UCSD-AML1 (cell line): ENCODE measurements at regions not wholly inside any gene's neighbourhood (a gene's known extent, or its start where the extent isn't known, plus 50 kb on each side); places are given as distances from the start of the nearest gene placed in this dataset.
"Not testable (repeated sequence)": the region's sequence is repeated elsewhere in the genome, so short reads cannot be mapped to it uniquely, and the experiment has no call there.

Experiments used
- DNase-seq: peaks from one replicate; lab custom pipeline; 2025; ENCODE audit not compliant: unreplicated experiment; lab: John Stamatoyannopoulos, UW

DNA sequence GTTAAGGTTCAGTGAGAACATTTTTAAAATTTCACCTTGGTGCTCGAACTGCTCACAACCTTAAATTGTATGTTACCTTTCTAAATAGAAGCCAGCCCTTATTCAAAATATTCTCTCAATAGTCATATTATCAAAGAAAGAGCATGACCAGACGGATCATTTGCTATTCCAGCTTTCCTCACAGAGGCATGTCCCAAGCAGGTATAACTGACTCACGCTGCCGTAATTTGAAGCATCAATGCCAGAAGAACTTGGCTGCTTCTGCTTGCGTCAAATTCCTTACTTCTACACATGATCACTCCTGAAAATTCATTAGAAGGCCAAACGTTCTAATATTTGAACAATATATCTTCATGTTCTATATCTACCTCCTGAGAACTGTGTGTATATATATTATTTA lies 69.5 kb upstream of the VGLL4 start:
- no peak for DNase-seq

DNA sequence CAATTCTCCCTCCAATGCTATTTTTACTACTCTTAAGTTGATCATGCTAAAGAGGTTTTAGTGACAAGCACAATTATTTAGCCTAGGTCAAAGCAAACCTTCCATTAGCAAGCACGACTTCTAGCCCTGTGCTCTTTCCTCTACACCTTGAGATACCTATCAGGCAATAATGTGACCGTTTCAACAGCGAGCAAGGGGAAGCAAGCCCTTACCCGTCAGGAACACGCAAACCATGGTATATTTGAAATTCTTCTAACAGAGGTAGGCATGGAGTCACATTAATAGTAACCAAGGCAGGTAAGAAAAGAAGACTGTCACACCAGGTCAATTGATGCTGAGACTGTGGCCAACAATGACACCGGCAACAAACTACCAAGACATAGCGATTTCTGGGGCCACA lies 68.9 kb upstream of the VGLL4 start:
- DNase-seq: no peak

DNA sequence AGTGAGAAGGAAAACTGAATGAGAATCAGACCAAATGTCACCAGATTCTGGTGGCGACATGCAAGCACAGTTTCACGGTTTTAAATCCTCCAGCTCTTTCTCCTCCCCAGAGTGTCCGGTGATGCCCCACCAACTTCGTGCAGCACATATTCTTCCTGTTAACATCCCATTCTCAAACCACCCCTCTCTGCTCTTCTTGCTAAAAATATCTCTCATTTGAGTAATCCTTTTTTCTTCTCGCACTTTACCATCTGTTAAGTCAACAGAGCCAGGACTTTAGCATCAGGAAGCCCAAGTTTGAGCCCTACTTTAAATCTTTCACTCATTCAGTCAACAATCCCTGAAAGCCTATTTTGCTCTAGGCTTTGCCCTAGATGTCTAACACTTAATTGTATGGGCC lies 68.2 kb upstream of the VGLL4 start:
- no peak for DNase-seq

DNA sequence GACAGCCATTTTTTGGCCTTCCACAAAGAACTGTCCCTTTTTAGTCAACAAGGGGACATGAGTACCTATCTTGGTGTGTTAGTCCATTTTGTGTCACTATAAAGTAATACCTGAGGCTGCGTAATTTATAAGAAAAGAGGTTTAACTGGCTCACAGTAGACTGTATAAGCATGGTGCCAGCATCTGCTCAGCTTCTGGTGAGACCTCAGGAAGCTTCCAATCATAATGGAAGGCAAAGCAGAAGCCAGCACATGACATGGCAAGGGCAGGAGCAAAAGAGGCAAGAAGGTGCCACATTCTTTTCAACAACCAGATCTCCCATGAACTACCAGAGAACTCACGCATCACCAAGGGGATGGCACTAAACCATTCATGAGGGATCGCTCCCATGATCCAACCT lies 66.1 kb upstream of the VGLL4 start:
- no peak for DNase-seq

DNA sequence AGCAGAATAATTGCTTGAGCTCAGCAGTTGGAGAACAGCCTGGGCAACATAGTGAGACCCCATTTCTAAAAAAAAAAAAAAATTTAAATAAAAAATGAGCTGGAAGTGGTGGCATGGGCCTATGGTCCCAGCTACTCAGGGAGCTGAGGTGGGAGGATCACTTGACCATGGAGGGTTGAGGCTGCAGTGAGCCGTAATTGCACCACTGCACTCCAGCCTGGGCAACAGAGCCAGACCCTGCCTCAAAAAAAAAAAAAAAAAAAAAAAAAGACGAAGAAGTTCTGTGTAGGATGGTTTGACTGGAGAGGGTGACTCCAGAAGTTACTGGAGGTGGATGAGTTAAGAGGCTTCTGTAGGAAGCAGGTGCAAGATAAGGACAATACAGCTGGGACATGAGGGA lies 63.4 kb upstream of the VGLL4 start:
- not testable (repeated sequence) for DNase-seq

DNA sequence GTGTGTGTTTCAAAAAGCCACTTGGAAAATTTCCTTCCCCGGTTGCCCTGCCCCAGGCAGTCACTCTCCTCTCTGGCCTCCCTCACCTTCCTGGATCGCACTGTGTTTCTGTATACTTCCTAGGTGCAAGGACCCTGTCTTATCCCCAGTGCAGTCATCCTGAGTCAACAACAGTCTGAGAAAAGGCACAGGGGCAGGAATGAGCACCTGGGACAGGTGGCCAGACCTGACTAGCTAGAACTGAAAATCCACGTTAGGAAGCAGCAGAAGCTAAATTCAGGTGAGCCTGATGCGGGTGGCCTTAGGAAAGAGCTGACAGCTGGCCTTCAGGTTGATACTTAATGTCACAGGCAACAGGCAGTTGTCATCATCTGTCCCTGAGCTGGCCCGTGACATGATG lies 62.9 kb upstream of the VGLL4 start:
- no peak for DNase-seq

DNA sequence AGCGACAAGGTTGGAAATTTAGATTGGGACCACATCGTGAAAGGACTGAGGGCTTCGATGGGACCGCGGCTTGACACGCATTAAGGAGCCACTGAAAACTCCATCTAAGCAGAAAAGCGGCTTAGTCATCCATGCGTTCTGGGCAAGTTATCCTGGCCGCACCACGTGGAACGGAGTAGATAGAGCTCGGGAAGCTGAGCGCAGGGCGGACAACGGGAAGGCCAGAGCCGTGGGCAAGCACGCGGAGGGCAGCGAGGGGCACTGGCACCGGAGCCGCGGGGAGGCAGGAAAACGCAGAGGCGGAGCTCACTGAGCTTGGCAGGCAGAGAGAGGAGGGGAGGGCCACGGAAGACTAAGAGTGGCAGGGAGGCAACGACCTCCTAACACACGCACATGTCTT lies 61.3 kb upstream of the VGLL4 start:
- no peak for DNase-seq

DNA sequence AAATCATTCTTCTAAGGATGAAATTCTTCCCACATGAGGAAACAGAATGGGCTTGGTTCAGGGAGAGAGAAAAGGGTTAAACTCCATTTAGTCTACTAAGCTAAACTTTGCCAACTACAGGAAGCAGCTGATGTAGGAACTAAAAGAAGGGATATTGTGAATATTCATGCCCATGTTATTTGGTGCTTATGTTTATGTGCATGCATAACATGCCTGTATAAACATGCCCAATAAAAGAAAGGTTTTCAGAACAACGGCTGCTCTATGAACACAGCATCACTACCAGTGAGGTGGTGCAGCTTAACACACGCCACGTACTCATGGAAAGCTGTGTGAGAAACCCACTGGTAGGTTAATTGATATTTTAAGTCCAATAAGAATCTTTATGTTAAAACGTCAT lies 59.4 kb upstream of the VGLL4 start:
- no peak for DNase-seq

DNA sequence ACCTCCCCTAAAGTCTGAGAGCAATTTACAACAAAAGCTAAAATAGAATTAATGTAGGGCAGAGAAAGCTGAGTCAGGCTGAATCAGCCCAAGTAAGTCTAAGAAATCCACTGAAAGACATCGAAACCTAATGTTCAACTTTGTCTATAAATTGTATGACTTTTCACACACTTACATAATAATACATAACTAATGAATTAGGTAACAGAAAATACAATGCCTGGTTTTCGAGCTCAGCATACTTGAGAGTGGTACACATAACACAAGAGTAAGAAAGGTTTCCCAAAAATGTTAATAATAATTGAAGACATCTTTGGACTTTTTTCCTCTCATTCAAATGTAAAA lies 55.3 kb upstream of the VGLL4 start:
- no peak for DNase-seq

DNA sequence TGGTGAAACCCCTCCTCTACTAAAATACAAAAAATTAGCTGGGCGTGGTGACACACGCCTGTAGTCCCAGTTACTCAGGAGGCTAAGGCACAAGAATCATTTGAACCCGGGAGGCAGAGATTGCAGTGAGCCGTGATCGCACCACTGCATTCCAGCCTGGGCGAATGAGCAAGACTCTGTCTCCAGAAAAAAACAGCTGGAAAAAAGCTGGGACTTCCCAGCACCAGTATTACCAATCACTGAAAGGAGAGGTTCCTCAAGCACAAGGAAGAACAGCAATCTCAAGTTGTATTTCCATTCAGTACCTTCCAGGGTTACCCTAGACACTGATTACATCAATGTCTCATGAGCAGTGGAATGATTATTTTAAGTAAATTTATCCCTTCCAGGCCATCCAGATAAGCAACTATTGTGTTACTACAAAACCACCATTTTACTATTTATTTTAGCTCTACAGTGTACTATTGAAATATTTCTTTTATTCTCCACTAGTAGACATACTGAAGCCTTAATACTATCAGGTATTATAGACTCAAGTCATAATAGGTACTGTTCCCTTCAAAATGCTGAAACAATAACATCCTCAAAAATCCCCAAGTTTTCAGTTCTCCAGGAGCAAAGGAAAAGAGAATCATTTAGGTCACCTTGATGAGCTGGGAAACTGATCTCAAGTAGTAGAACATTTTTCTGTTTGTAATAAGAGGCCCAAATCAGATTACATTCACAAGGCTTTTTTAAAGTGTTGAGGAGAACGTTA lies 54.8 kb upstream of the VGLL4 start:
- DNase-seq: no peak

DNA sequence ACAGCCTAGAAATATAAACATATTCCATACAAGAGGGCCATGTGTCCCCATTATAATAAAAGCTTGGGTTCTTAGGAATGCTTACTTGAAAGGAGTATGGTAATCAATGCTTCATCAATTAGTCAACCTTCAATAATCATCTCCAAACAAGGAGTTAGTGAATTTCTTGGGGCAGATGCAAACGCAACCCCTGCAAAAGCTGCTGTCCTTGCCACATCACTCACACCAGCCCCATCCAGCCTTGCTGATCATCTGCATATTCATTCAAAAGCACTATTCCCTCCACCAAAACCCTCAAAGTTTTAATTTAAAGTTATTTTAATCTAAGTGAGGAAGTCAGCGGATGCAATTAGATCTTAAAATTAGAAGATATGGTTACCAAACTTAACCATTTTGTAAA lies 54.0 kb upstream of the VGLL4 start:
- no peak for DNase-seq

DNA sequence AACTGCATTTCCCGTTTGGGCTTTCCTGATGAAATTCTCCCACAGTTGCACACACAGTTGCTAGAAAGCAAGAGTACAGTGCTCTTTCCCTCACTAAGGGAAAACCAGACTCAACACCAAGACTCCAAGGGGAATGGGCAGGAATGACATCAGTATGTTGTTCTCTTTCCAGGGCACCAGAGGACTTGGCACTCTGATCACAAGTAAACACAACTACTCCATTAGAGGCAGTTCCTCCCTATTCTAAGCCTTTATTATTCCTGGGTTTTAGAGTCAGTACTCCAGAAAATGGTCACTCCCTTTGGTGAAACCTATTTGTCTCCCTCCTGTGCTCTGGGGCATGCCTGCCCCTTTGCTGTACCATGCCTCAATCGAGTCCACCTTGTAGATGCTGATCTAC lies 52.3 kb upstream of the VGLL4 start:
- DNase-seq: no peak
